GM12878 (cell line): ENCODE measurements at regions not wholly inside any gene's neighbourhood (a gene's known extent, or its start where the extent isn't known, plus 50 kb on each side); places are given as distances from the start of the nearest gene placed in this dataset.

ENCODE experiments used
- ATAC-seq: fragments of 200-7000 bp; cut with Tn5 transposase; 3 replicates; pipeline ENCODE4 v1.9.1; 2020; ENCODE audit warnings: mild to moderate bottlenecking, moderate library complexity
- BruUV-seq: library from RNA; stranded (reverse); fragments of 400-500 nt; replicated peaks from 2 replicates; lab custom pipeline; 2021; lab: Mats Ljungman, UMichigan
- CTCF ChIA-PET: fragments of 300-600 bp; sonication (Branson Sonifier 250); formaldehyde crosslinking; extraction: SDS; loops from one replicate; lab custom pipeline; 2021; ENCODE audit warnings: inconsistent platforms; lab: Yijun Ruan, JAX
- POLR2A ChIA-PET: fragments of 350-600 bp; formaldehyde crosslinking; extraction: SDS; loops from one replicate; lab custom pipeline; 2021; ENCODE audit warnings: inconsistent platforms; lab: Charles Lee
- RAD21 ChIA-PET: fragments of 300-600 bp; sonication (Branson Sonifier 250); formaldehyde crosslinking; loops from one replicate; lab custom pipeline; 2023; ENCODE audit warnings: antibody characterized with exemption; ENCODE audit not compliant: unreplicated experiment; lab: Charles Lee
- SMC1A ChIA-PET: fragments of 300-600 bp; sonication (Branson Sonifier 250); formaldehyde crosslinking; loops from one replicate; lab custom pipeline; 2023; ENCODE audit not compliant: unreplicated experiment, uncharacterized antibody; lab: Charles Lee
- DNase-seq: peaks from one replicate; pipeline ENCODE4 v3.0.0-alpha.2; 2011; ENCODE audit warnings: low read depth, low spot score
- FAIRE-seq: peaks from 3 replicates; lab custom pipeline; 2011; peaks lifted over from hg19 to GRCh38; lab: Jason Lieb, UNC
- H2AFZ ChIP-seq: 2 replicates; pipeline ENCODE4 v1.6.0; 2011; ENCODE audit warnings: low read depth, low read length, control low read depth; ENCODE audit not compliant: control insufficient read depth
- H3K27ac ChIP-seq: 2 replicates; pipeline ENCODE4 v1.5.1; 2011; ENCODE audit warnings: control low read depth; ENCODE audit not compliant: control insufficient read depth, insufficient read depth
- H3K27me3 ChIP-seq, 2 experiments: replicated peaks in 1 of 2; 2 replicates each; pipeline versions ENCODE4 v1.6.0 to v1.6.1; 2011; ENCODE audit warnings: low read length in 1 of 2; ENCODE audit not compliant: control insufficient read depth in 2 of 2, insufficient read depth in 2 of 2
- H3K36me3 ChIP-seq, 2 experiments: 2 replicates each; pipeline ENCODE4 v1.5.1; 2011; ENCODE audit warnings: low read length in 1 of 2; ENCODE audit not compliant: control insufficient read depth in 2 of 2, insufficient read depth in 2 of 2
- H3K4me1 ChIP-seq: 2 replicates; pipeline ENCODE4 v1.6.1; 2011; ENCODE audit warnings: mild to moderate bottlenecking, low read length, moderate library complexity, mixed read lengths; ENCODE audit not compliant: control insufficient read depth, insufficient read depth
- H3K4me2 ChIP-seq: 2 replicates; pipeline ENCODE4 v1.6.0; 2011; ENCODE audit warnings: control low read depth; ENCODE audit not compliant: control insufficient read depth, insufficient read depth
- H3K4me3 ChIP-seq: fragments of 200-600 bp; sonication (generic); 2 replicates; pipeline ENCODE4 v1.5.1; 2016
- H3K79me2 ChIP-seq: 2 replicates; pipeline ENCODE4 v1.6.0; 2011; ENCODE audit warnings: low read length; ENCODE audit not compliant: control insufficient read depth, insufficient read depth
- H3K9ac ChIP-seq: 2 replicates; pipeline ENCODE4 v1.8.0; 2011; ENCODE audit warnings: low read length, control low read depth, mixed read lengths; ENCODE audit not compliant: control insufficient read depth, insufficient read depth
- H3K9me3 ChIP-seq: replicated peaks from 3 replicates; pipeline ENCODE4 v1.5.1; 2011; ENCODE audit warnings: mild to moderate bottlenecking, low read length; ENCODE audit not compliant: control insufficient read depth, insufficient read depth
- H4K20me1 ChIP-seq: 2 replicates; pipeline ENCODE4 v1.6.0; 2011; ENCODE audit not compliant: control insufficient read depth, insufficient read depth
- CREM ChIP-seq: IDR thresholded peaks from 2 replicates; pipeline ENCODE4 v1.6.1; 2014; ENCODE audit warnings: antibody characterized with exemption, low read depth
- CUX1 ChIP-seq: IDR thresholded peaks from 2 replicates; pipeline ENCODE4 v1.6.1; 2012; ENCODE audit warnings: improper control_type of control experiment, low read depth, low read length; ENCODE audit not compliant: insufficient replicate concordance
- HDAC2 ChIP-seq: fragments of 200-600 bp; sonication (generic); IDR thresholded peaks from 2 replicates; pipeline ENCODE4 v1.6.1; 2017
- IRF5 ChIP-seq: fragments of 450-650 bp; IDR thresholded peaks from 2 replicates; pipeline ENCODE4 v1.6.1; 2017; ENCODE audit warnings: borderline replicate concordance
- JUNB ChIP-seq: IDR thresholded peaks from 2 replicates; pipeline ENCODE4 v1.6.1; 2016; ENCODE audit warnings: antibody characterized with exemption, mild to moderate bottlenecking
- MEF2A ChIP-seq: IDR thresholded peaks from 2 replicates; pipeline ENCODE4 v1.6.1; 2011; ENCODE audit warnings: low read depth, mild to moderate bottlenecking, low read length, moderate library complexity; ENCODE audit not compliant: insufficient read depth
- NFIC ChIP-seq: IDR thresholded peaks from 2 replicates; pipeline ENCODE4 v1.6.1; 2012; ENCODE audit warnings: low read depth, mild to moderate bottlenecking, inconsistent platforms, low read length, moderate library complexity
- NR2C1 ChIP-seq: fragments of 450-650 bp; IDR thresholded peaks from 2 replicates; pipeline ENCODE4 v1.6.1; 2017; ENCODE audit warnings: antibody characterized with exemption, mild to moderate bottlenecking, moderate library complexity
- NR2F1 ChIP-seq: fragments of 450-650 bp; conservative IDR thresholded peaks from 2 replicates; pipeline ENCODE4 v1.6.1; 2017; ENCODE audit warnings: mild to moderate bottlenecking
- RB1 ChIP-seq: fragments of 450-650 bp; formaldehyde crosslinking; IDR thresholded peaks from 2 replicates; pipeline ENCODE4 v1.6.1; 2017; ENCODE audit warnings: mild to moderate bottlenecking, borderline replicate concordance
- RELB ChIP-seq: fragments of 450-650 bp; IDR thresholded peaks from 2 replicates; pipeline ENCODE4 v1.6.1; 2017; ENCODE audit warnings: low read depth, mild to moderate bottlenecking, moderate library complexity
- RUNX3 ChIP-seq: IDR thresholded peaks from 2 replicates; pipeline ENCODE4 v1.6.1; 2012; ENCODE audit warnings: low read length, inconsistent platforms
- SMC3 ChIP-seq: IDR thresholded peaks from 2 replicates; pipeline ENCODE4 v1.6.1; 2011; ENCODE audit warnings: low read length, improper control_type of control experiment, borderline replicate concordance
- TCF12 ChIP-seq: IDR thresholded peaks from 2 replicates; pipeline ENCODE4 v1.6.1; 2011; ENCODE audit warnings: low read depth, mild to moderate bottlenecking, low read length
- TCF7 ChIP-seq: IDR thresholded peaks from 2 replicates; pipeline ENCODE4 v1.6.1; 2014; ENCODE audit warnings: antibody characterized with exemption, borderline replicate concordance
- ZNF384 ChIP-seq: IDR thresholded peaks from 2 replicates; pipeline ENCODE4 v1.6.1; 2012; ENCODE audit warnings: low read depth, mild to moderate bottlenecking, low read length, improper control_type of control experiment, borderline replicate concordance
- WGBS: methylation state at CpG from one replicate; pipeline ENCODE4 v1.1.6; 2016; ENCODE audit warnings: low lambda C conversion rate; ENCODE audit not compliant: insufficient replicate concordance, insufficient coverage; ENCODE audit errors: missing lambda C conversion rate; 5-methylcytosine and 5-hydroxymethylcytosine counted together
- in situ Hi-C: fragments of 300-500 bp; cut with MboI; formaldehyde crosslinking; loops from 9 replicates; pipeline ENCODE4 v1.14.3; 2018; ENCODE audit warnings: mixed read lengths
- intact Hi-C: fragments of 100-400 bp; cut with micrococcal nuclease; formaldehyde crosslinking; loops from one replicate; pipeline ENCODE4 v1.14.2; 2022; ENCODE audit not compliant: unreplicated experiment

GRCh38 chr14:62029569-62029924, 267.3 kb downstream of the SNAPC1 start:
- RAD21 ChIA-PET, result interaction anchor here (2.5 to 4.0 kb wide), 2 partner anchors 49 to 86 kb away, joined by 8 to 23 read pairs; no protein-coding TSS in a partner anchor
- H3K9ac ChIP-seq, result no peak overlapping the region
- H3K4me2 ChIP-seq, result peak overlapping the region; percentile 21
- no peak overlapping the region for H3K27ac ChIP-seq
- 0% methylated on average over 1 of the region's 2 CpGs for WGBS
- no peaks in the 10 kb centered on the region for H3K27me3 ChIP-seq
- H3K9me3 ChIP-seq, result no peaks in the 10 kb centered on the region
- peak; percentile 66 for FAIRE-seq
- peaks cover 21% of the 10 kb centered on the region for H3K4me1 ChIP-seq
- no peaks in the 10 kb centered on the region for H4K20me1 ChIP-seq
- intact Hi-C loops, result no loop called here
- no peak overlapping the region for H3K4me3 ChIP-seq
- BruUV-seq, result no TSS peak
- in situ Hi-C loops, result no loop called here
- POLR2A ChIA-PET, result no interaction called here
- H3K79me2 ChIP-seq, result no peaks in the 10 kb centered on the region
- H3K36me3 ChIP-seq, result no peaks in the 10 kb centered on the region
- CTCF ChIA-PET, result interaction anchor here (0.6 to 1.8 kb wide), 5 partner anchors 10 to 86 kb away, joined by 3 to 5 read pairs (median 4); no protein-coding TSS in a partner anchor
- TF ChIP-seq CREM (0 out of 2 replicates have a peak, but pooled peaks have one; percentile 39), JUNB (peak; percentile 42), CUX1 (peak; percentile 40), RUNX3 (peak; percentile 52; the same call in 1 of the 2 replicates), TCF12 (0 out of 2 replicates have a peak, but pooled peaks have one; percentile 18), HDAC2 (no peak), NFIC (peak; percentile 46), MEF2A (peak; percentile 61; the same call in 1 of the 2 replicates), IRF5 (no peak), RB1 (no peak), SMC3 (no peak), RELB (no peak), TCF7 (peak; percentile 81), ZNF384 (peak; percentile 43; the same call in 1 of the 2 replicates), NR2F1 (peak; percentile 76), NR2C1 (0 out of 2 replicates have a peak, but pooled peaks have one; percentile 22)
- peak; percentile 16 for DNase-seq
- H2AFZ ChIP-seq, result no peak overlapping the region
- SMC1A ChIA-PET, result interaction anchor here (0.6 to 3.7 kb wide), 5 partner anchors 43 to 177 kb away, joined by 3 to 26 read pairs (median 6); no protein-coding TSS in a partner anchor
- ATAC-seq, result peak; percentile 72
